Loucy (cell line): ENCODE measurements at regions not wholly inside any gene's neighbourhood (a gene's known extent, or its start where the extent isn't known, plus 50 kb on each side); places are given as distances from the start of the nearest gene placed in this dataset.

Source experiments
- H2AFZ ChIP-seq: fragments of 200-600 bp; sonication (generic); 2 replicates; pipeline ENCODE4 v1.6.0; 2016; ENCODE audit warnings: antibody characterized with exemption, mild to moderate bottlenecking, low read length, moderate library complexity
- H3F3A ChIP-seq: fragments of 200-600 bp; 2 replicates; pipeline ENCODE4 v1.6.0; 2016; ENCODE audit warnings: antibody characterized with exemption, low read depth, mild to moderate bottlenecking
- H3K27me3 ChIP-seq: fragments of 200-600 bp; sonication (generic); 2 replicates; pipeline ENCODE4 v1.6.1; 2014; ENCODE audit warnings: low read length, mild to moderate bottlenecking; ENCODE audit not compliant: insufficient read depth, poor library complexity, severe bottlenecking
- H3K36me3 ChIP-seq: fragments of 200-600 bp; sonication (generic); 2 replicates; pipeline ENCODE4 v1.6.1; 2016; ENCODE audit warnings: low read length; ENCODE audit not compliant: insufficient read depth
- H3K4me1 ChIP-seq: fragments of 200-600 bp; sonication (generic); 2 replicates; pipeline ENCODE4 v1.5.1; 2014; ENCODE audit warnings: low read length, mild to moderate bottlenecking; ENCODE audit not compliant: insufficient read depth, poor library complexity, severe bottlenecking
- H3K4me2 ChIP-seq: fragments of 200-600 bp; sonication (generic); 2 replicates; pipeline ENCODE4 v1.6.0; 2014; ENCODE audit warnings: antibody characterized with exemption, low read length, low read depth, mild to moderate bottlenecking; ENCODE audit not compliant: poor library complexity, severe bottlenecking
- H3K4me3 ChIP-seq: fragments of 200-600 bp; sonication (generic); 2 replicates; pipeline ENCODE4 v1.5.1; 2014; ENCODE audit warnings: low read length, mild to moderate bottlenecking, mixed read lengths; ENCODE audit not compliant: poor library complexity, severe bottlenecking
- H3K79me2 ChIP-seq: fragments of 200-600 bp; sonication (generic); 2 replicates; pipeline ENCODE4 v1.6.1; 2014; ENCODE audit warnings: low read length; ENCODE audit not compliant: insufficient read depth
- H3K9ac ChIP-seq: fragments of 200-600 bp; sonication (generic); 2 replicates; pipeline ENCODE4 v1.6.0; 2014; ENCODE audit warnings: mild to moderate bottlenecking, low read depth, low read length, moderate library complexity; ENCODE audit not compliant: poor library complexity, severe bottlenecking
- H3K9me2 ChIP-seq: fragments of 200-600 bp; sonication (generic); replicated peaks from 2 replicates; pipeline ENCODE4 v1.6.1; 2016; ENCODE audit warnings: low read depth, low read length, mixed read lengths
- H3K9me3 ChIP-seq: fragments of 200-600 bp; sonication (generic); 2 replicates; pipeline ENCODE4 v1.6.1; 2014; ENCODE audit warnings: mild to moderate bottlenecking, antibody characterized with exemption, low read length, low read depth; ENCODE audit not compliant: insufficient read depth
- H4K20me1 ChIP-seq: fragments of 200-600 bp; sonication (generic); 2 replicates; pipeline ENCODE4 v1.6.0; 2014; ENCODE audit warnings: antibody characterized with exemption, low read length, mild to moderate bottlenecking; ENCODE audit not compliant: insufficient read depth, poor library complexity, severe bottlenecking
- CTCF ChIP-seq: fragments of 200-600 bp; sonication (generic); conservative IDR thresholded peaks from 2 replicates; pipeline ENCODE4 v1.5.1; 2014; ENCODE audit warnings: mild to moderate bottlenecking, antibody characterized with exemption, low read length
- EZH2phosphoT487 ChIP-seq: fragments of 200-600 bp; IDR thresholded peaks from 2 replicates; pipeline ENCODE4 v1.6.1; 2018; ENCODE audit warnings: antibody characterized with exemption, mild to moderate bottlenecking, moderate library complexity, borderline replicate concordance

- H3K4me2 ChIP-seq, result no peak overlapping the region
- no peaks in the 10 kb centered on the region for H3K9me2 ChIP-seq
- H3K4me3 ChIP-seq, result no peak overlapping the region
- no peak overlapping the region for H3K9ac ChIP-seq
- H3K9me3 ChIP-seq, result no peaks in the 10 kb centered on the region
- H3K27me3 ChIP-seq, result no peaks in the 10 kb centered on the region
- no peak for TF ChIP-seq CTCF
- no peak for TF ChIP-seq EZH2phosphoT487
- H3K36me3 ChIP-seq, result no peaks in the 10 kb centered on the region
- H3K79me2 ChIP-seq, result no peaks in the 10 kb centered on the region
- H2AFZ ChIP-seq, result no peak overlapping the region
- H4K20me1 ChIP-seq, result no peaks in the 10 kb centered on the region
- peaks cover 3% of the 10 kb centered on the region for H3K4me1 ChIP-seq
- H3F3A ChIP-seq, result no peaks in the 10 kb centered on the region
These were observed 410.8 kb upstream of the MEF2C start for GRCh38 chr5:89293810-89294209.

- H3K9me2 ChIP-seq, result no peaks in the 10 kb centered on the region
- H3K4me2 ChIP-seq, result no peak overlapping the region
- no peaks in the 10 kb centered on the region for H4K20me1 ChIP-seq
- no peaks in the 10 kb centered on the region for H3K9me3 ChIP-seq
- H3K4me1 ChIP-seq, result peaks cover 3% of the 10 kb centered on the region
- no peaks in the 10 kb centered on the region for H3K36me3 ChIP-seq
- H3K4me3 ChIP-seq, result no peak overlapping the region
- H2AFZ ChIP-seq, result no peak overlapping the region
- no peak overlapping the region for H3K9ac ChIP-seq
- TF ChIP-seq CTCF, result no peak
- no peak for TF ChIP-seq EZH2phosphoT487
- no peaks in the 10 kb centered on the region for H3K27me3 ChIP-seq
- H3F3A ChIP-seq, result no peaks in the 10 kb centered on the region
- no peaks in the 10 kb centered on the region for H3K79me2 ChIP-seq
These were observed 409.5 kb upstream of the MEF2C start for GRCh38 chr5:89292487-89292886.

- Histone ChIP-seq H3K9me2 (no peaks in the 10 kb centered on the region), H3K4me2 (no peak overlapping the region), H3F3A (no peaks in the 10 kb centered on the region), H3K36me3 (no peaks in the 10 kb centered on the region), H3K27me3 (no peaks in the 10 kb centered on the region), H2AFZ (no peak overlapping the region), H3K79me2 (no peaks in the 10 kb centered on the region), H3K4me1 (peaks cover 8% of the 10 kb centered on the region), H4K20me1 (no peaks in the 10 kb centered on the region), H3K9me3 (no peaks in the 10 kb centered on the region), H3K4me3 (no peak overlapping the region), H3K9ac (no peak overlapping the region)
- no peak for TF ChIP-seq EZH2phosphoT487
- TF ChIP-seq CTCF, result no peak
These were observed 406.6 kb upstream of the MEF2C start for GRCh38 chr5:89289604-89290003.
